ENCODE measurements at regions not wholly inside any gene's neighbourhood (a gene's known extent, or its start where the extent isn't known, plus 50 kb on each side); places are given as distances from the start of the nearest gene placed in this dataset.

DNA sequence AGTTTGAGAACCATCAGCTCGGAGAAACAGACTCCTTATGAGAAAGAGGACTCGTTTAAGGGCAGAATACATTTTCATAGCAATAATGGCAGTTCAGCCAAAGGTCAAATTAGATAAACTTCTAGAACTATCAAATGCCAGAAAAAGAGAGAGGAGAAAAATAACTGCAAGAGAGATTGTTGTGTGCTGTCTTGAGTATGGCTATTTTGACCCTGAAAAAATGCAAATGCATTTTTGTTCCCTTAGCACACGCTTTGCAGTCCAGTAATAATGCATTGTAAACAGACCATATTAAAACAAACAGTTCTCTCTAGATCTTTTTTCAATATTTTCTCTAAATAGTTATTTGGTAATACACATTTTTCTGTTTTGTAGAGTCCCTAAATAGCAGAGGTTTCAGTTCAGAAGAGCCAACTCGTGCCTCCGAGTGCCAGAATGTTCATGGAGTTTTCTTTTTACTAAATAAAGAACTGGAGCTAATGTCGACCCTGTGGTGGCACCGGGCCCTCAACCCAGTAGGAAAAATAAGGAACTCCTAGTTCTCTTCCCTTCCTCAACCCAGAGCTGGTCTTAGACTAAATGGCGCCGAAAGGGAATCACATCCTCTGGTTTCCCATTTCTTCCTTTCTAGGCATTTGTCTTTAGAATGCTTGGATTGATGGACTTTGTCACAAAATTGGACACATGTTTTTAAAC lies 298.0 kb downstream of the MAP2K4 start:
- TF ChIP-seq, protein P1, sequence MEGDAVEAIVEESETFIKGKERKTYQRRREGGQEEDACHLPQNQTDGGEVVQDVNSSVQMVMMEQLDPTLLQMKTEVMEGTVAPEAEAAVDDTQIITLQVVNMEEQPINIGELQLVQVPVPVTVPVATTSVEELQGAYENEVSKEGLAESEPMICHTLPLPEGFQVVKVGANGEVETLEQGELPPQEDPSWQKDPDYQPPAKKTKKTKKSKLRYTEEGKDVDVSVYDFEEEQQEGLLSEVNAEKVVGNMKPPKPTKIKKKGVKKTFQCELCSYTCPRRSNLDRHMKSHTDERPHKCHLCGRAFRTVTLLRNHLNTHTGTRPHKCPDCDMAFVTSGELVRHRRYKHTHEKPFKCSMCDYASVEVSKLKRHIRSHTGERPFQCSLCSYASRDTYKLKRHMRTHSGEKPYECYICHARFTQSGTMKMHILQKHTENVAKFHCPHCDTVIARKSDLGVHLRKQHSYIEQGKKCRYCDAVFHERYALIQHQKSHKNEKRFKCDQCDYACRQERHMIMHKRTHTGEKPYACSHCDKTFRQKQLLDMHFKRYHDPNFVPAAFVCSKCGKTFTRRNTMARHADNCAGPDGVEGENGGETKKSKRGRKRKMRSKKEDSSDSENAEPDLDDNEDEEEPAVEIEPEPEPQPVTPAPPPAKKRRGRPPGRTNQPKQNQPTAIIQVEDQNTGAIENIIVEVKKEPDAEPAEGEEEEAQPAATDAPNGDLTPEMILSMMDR (IDR thresholded peaks at IDR 0.05; ENCODE audit: insufficient read depth, low read length, severe bottlenecking): no peak
- no peak for FAIRE-seq

DNA sequence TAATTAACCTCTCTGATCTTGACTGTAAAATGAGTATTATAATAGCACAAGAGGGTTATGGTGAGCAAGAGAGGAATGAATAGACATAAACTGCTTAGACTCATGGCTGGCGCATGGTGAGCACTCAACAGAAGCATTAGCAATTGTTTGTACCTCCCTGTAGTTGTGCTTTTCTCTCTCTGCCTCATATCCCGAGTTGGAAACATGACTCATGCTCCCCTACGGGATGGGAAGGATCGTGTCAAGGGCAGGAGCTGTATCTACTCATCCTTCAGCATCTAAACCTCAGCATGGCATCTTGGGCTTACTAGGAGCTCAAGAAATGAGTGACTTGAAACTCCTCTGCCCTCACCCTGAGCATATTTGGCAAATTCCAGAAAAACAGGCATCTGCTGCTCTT lies 299.6 kb downstream of the MAP2K4 start:
- H3K4me3 ChIP-seq (ENCODE audit: low read depth, low read length): no peak overlapping the region
- FAIRE-seq: no peak
- TF ChIP-seq, protein P1 (IDR thresholded peaks at IDR 0.05; ENCODE audit: insufficient read depth, low read length, severe bottlenecking): no peak

More for the DNA sequence above, 298.0 kb downstream of the MAP2K4 start:
- no peaks in the 10 kb centered on the region for H3K27me3 ChIP-seq (ENCODE audit: control insufficient read depth, insufficient read depth, low read length)
- no peak overlapping the region for H3K4me3 ChIP-seq (ENCODE audit: low read depth, low read length)
- no peak for DNase-seq (ENCODE audit: low read depth)
- no peaks in the 10 kb centered on the region for H3K36me3 ChIP-seq (ENCODE audit: control insufficient read depth, insufficient read depth, low read length)

GRCh38 chr17:12328204-12328603 lies 307.5 kb downstream of the MAP2K4 start:
- FAIRE-seq (no peak), DNase-seq (ENCODE audit: low read depth) (no peak)
- no peak overlapping the region for H3K4me3 ChIP-seq (ENCODE audit: low read depth, low read length)
- H3K27me3 ChIP-seq (ENCODE audit: control insufficient read depth, insufficient read depth, low read length): no peaks in the 10 kb centered on the region
- TF ChIP-seq, protein P1 (IDR thresholded peaks at IDR 0.05; ENCODE audit: insufficient read depth, low read length, severe bottlenecking): no peak
- H3K36me3 ChIP-seq (ENCODE audit: control insufficient read depth, insufficient read depth, low read length): no peaks in the 10 kb centered on the region

More for the DNA sequence above, 299.6 kb downstream of the MAP2K4 start:
- DNase-seq (ENCODE audit: low read depth): no peak
- Histone ChIP-seq H3K27me3 (ENCODE audit: control insufficient read depth, insufficient read depth, low read length) (no peaks in the 10 kb centered on the region), H3K36me3 (ENCODE audit: control insufficient read depth, insufficient read depth, low read length) (no peaks in the 10 kb centered on the region)

DNA sequence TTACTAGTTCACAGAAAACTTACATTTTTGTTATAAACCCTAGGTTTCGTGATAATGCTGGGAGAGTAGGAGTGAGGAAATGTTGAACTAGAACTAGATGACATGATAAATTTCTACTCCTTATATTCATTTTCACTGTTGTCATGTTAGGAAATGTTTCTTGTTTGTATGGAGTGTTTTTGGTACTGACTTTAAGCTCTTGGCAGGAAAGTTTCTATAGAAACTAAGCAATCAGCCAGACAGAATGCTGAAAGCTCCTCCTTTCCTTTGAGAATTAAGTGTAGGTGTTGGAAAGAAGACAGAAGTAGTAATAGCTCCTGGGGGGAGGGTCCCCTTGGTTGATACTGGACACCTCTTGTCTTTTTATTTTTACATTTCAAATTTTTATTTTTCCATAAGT lies 309.8 kb downstream of the MAP2K4 start:
- H3K27me3 ChIP-seq (ENCODE audit: control insufficient read depth, insufficient read depth, low read length): no peaks in the 10 kb centered on the region
- H3K36me3 ChIP-seq (ENCODE audit: control insufficient read depth, insufficient read depth, low read length): no peaks in the 10 kb centered on the region
- TF ChIP-seq, protein P1 (IDR thresholded peaks at IDR 0.05; ENCODE audit: insufficient read depth, low read length, severe bottlenecking): no peak
- DNase-seq (ENCODE audit: low read depth) (no peak), FAIRE-seq (no peak)
- no peak overlapping the region for H3K4me3 ChIP-seq (ENCODE audit: low read depth, low read length)

DNA sequence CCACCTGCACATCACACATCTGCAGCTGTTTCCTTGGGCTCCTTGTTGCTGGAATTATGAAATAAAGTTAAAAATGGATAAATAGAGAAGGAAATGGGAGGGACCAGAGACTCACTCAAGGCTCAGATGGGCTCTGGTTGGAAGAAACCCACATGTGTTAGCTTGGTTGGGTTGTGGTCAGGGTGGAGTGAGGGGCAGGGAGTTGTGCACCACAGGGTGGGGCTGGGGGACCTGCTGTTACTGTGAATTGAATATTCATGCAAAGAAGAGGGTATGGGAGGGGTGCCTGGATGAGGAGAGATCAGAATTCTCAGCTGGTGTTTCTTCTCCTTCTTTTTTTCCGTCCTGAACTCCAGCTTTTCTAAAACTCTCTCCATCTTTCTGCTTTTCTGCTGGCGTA lies 320.7 kb downstream of the MAP2K4 start:
- no peaks in the 10 kb centered on the region for H3K27me3 ChIP-seq (ENCODE audit: control insufficient read depth, insufficient read depth, low read length)
- TF ChIP-seq, protein P1 (IDR thresholded peaks at IDR 0.05; ENCODE audit: insufficient read depth, low read length, severe bottlenecking): no peak
- no peaks in the 10 kb centered on the region for H3K36me3 ChIP-seq (ENCODE audit: control insufficient read depth, insufficient read depth, low read length)
- no peak for FAIRE-seq
- DNase-seq (ENCODE audit: low read depth): no peak
- H3K4me3 ChIP-seq (ENCODE audit: low read depth, low read length): no peak overlapping the region

DNA sequence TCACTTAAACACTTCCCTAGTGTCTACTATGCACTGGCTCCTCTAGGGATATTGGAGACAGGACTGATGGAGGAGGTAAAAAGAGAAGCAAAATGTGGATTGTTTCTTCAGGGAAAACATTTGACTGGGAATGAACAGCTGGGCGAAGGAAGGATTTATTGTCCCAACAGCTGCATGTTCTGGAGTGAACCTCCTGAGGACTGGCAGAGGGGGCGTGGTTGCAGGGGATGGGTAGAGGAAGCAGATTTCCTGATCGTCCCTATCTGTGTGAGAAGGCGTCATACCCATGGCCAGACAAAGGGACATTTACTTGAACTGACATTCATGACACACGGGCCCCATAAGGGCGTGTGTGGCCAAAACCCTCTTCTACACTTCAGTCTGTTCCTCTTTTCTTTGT lies 321.5 kb downstream of the MAP2K4 start:
- no peak for FAIRE-seq
- Histone ChIP-seq H3K27me3 (ENCODE audit: control insufficient read depth, insufficient read depth, low read length) (no peaks in the 10 kb centered on the region), H3K4me3 (ENCODE audit: low read depth, low read length) (no peak overlapping the region), H3K36me3 (ENCODE audit: control insufficient read depth, insufficient read depth, low read length) (no peaks in the 10 kb centered on the region)
- no peak for DNase-seq (ENCODE audit: low read depth)
- TF ChIP-seq, protein P1 (IDR thresholded peaks at IDR 0.05; ENCODE audit: insufficient read depth, low read length, severe bottlenecking): no peak
